HG03196 (cell line): ENCODE measurements at regions not wholly inside any gene's neighbourhood (a gene's known extent, or its start where the extent isn't known, plus 50 kb on each side); places are given as distances from the start of the nearest gene placed in this dataset.
"Not testable (repeated sequence)": the region's sequence is repeated elsewhere in the genome, so short reads cannot be mapped to it uniquely, and the experiment has no call there.

Experiments
- ATAC-seq: cut with Tn5 transposase; IDR thresholded peaks from one replicate; pipeline ENCODE4 v1.9.1; 2021; ENCODE audit not compliant: unreplicated experiment

DNA sequence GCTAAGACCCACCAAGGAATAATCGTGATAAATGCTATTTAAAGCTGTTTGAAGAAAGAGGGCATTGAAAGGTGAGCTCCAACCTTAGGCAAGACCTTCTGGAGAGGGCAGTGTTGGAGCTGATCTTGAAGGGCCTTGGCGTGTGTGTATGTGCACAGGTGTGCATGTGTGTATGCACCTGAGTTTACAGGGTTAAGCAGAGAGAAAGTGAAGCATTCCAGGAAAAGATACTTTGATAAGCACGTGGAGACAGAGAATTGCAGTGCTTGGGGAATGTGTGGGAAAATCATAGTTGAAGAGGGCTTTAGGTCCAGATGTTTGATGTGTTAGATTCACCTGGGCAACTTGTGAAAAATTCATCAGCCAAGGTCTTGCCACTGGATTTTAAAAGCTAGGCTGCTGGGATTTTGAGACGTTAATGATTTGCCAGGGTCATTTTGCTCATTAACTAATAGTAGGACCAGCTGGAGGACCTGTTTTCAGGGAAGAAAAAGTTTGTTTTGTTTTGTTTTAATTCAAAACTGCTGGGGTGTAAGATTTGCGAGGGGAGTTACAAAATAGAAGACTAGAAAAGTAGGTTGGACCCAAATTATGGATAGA lies 78.3 kb upstream of the ANKRD55 start:
- ATAC-seq: no peak

DNA sequence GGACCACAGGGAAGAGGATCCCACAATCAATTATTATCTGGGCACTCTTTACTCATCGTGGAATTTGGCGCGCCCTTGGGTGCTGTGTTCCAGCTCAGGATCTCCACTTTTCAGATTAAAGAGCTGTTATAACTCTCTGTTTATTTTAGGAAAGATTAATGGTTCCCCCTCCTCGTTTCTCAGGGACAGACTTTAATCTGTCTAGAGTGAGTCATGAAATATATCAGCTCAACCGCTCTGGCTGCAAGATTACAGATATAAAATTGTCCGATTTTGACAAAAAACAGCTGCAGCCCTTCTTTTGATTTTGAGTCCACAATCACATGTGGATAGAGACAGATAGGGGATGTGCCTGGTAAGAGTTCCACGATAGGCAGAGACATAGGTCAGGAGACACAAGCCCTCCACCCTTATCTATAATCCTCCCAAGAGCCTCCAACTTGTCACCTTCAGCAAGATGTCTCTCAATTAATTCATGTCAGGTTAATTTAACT lies 77.6 kb upstream of the ANKRD55 start:
- no peak for ATAC-seq

DNA sequence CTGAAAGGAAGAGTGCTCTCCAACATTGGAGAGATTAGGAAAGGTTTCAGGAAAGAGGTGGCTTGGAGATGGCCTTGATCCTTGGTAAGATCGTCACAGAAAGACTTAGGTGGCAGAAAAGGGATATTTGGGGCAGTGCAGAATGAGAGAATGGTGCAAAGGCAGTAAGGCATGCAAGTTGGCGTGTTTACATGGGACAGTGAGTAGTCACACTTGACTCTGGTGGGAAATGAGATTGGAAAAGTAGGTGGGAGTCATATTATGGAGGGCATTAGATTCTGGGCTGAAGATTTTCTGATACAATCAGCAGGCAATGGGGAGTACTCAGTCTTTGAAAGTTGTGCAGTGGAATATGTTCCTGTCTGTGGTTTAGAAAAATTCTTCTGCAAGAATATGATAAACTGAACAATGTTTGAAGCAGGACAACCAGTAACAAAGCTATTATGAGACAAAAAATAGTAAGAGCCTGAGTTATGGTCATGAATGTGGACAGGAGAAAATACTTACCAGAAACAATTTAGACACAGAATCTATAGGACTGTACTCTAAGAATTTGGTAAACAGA lies 76.2 kb upstream of the ANKRD55 start:
- no peak for ATAC-seq

DNA sequence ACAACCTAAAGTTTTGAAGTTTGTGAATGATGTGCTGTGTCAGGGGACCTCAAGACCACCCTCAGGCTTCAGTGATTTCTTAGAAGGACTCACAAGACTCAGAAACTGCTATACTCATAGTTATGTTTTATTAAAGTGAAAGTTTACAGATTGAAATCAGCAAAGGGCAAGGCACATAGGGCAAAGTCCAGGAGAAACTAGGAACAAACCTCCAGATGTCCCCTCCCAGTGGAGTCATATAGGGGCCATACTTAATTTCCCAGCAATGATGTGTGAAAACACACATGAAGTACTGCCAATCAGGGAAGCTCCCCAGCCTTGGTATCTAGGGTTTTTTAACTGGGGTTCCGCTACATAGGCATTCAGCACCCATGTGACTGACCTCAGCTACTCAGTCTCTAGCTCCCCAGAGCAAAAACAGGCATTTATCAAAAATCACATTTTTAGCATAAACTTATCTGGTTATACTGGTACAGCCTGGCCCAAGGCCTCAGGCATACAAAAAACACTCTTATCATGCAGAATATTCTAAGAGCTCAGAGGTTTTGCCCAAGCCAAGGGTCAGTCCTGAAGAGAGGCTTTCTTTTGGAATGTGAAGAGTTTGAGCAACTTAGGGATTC lies 74.7 kb upstream of the ANKRD55 start:
- no peak for ATAC-seq

DNA sequence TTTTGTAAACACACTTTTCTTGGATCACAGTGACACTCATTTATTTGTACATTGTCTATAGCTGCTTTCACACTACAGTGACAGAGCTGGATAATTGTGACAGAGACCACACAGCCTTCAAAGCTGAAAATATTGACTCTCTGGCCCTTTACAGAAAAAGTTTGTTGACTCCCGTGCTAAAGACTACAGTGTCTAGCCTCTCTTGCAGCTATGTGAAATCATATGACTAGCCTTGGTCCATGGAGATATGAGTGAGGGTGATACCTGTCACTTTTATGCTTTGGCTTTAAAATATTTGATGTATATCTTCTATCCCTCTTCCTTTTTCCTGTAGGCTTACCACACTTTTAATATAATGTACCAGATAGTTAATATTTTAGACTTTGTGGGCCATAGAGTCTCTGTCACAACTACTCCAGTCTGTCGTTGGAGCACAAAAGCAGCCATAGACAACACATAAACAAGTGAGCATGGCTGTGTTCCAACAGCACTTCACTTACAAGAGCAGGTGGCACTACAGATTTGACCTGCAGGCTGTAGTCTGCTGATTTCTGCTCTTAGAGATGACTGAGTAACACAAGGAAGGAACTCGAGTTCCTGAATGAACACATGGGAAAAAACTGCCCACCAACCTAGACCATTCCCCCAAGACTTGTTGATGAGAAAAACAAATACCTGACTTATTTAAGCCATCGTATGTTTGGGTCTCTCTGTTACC lies 73.5 kb upstream of the ANKRD55 start:
- ATAC-seq: no peak

DNA sequence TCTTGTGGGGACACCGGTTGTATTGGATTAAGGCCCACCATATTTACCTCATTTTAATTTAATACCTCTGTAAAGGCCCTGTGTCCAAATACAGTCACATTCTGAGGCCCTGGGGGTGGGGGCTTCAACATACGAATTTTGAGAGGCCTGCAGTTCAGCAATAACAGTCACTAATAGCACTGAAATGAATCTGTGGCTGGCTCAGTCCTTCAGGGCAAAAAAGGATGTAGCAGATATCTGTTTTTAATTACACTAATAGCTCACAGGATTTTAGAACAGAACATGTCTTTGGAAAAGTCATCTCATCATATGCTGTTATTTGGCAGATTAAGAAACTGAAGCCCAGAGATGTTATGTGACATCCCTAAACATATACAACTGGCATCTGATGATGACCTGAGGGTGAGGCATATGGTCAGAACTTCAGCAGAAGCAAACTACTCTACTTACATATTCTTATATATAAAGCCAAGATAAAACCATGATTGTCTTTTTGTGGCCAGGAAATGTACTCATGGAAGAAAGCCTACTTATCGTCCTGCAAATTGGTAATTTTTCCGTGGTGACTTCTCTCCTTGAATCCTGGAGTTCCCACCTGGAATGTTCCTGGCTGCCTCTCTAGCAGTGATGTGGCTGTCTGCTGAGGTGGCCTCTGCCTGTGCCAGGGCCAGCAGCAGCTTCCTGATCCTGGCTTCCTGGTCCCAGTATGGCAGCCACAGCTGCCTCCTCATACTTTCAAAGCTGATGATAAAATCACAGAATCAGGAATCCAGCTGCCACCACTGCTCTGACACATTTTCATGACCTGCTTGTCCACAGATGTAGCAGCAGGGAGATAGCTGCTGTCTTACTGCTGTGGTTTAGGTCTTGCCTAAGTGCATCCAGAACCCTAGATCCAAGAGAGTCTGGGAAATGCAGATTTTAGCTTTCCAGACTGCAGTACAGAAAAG lies 72.1 kb upstream of the ANKRD55 start:
- no peak for ATAC-seq

DNA sequence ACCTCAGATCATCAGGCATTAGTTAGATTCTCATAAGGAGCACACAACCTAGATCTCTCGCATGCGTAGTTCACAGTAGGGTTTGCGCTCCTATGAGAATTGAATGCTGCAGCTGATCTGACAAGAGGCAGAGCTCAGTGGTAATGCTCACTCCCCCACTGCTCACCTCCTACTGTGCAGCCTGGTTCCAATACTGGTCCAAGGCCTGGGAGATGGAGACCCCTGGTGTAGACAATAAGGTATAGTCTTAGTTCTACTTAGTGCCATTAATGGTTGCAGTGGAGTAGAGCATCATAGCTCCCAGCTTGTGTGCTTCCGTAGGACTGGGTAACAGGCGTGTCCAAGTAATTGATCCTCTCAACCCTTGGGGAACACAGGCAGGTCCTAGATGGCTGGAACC lies 70.4 kb upstream of the ANKRD55 start:
- no peak for ATAC-seq

DNA sequence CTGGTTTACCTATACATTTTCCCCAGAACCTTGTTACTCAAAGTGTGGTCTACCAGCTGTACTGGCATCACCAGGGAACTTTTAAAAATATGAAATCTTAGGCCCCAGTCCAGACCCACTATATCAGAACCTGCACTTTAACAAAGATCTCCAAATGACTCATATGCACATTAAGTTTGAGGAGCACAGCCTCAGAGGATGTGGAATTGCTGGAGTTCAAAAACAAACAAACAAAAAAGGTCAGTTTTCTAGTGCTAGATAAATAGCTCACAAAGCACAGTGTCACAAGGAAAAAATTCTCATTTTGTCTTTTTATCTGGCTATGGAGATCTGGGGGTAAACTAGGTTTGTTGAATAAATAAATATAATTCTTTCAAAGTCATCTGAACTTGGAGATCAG lies 68.9 kb upstream of the ANKRD55 start:
- no peak for ATAC-seq

DNA sequence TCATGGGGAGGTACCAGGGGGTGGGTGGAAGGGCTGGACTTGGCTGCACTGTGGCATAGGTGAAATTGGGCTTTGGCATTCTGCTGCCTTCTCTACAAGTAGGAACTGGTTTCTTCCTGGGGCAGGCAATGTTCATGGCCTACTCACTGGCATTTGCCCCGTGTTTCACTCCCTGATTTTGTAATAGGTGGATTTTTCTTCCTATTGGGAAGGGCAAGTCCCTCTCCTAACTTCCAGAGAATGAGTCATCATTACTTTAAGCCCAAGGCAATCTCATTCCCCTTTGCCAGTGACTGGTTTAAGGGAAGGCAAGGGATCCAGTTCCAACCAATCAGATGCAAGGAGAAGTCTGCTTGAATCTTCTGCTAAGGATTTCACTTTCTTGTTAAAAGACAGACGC lies 67.9 kb upstream of the ANKRD55 start:
- ATAC-seq: no peak

DNA sequence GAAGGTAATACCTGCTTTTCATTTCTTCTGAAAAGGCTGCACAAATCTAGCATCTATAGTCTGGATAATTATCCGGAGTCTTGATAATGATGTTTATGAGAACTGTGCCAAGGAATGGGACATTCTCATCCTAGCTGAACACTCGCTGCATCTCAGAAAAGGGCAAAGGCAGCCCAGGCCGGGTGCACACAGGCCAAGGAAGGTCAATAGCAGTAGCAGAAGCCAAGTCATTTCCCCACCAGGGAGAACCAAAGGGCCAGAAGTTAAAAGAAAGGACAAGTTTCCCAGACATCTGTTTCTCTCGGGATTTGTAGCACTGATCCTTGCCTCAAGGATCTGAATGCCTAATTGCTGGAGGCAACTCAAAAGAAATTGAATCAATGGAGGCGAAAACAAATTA lies 66.1 kb upstream of the ANKRD55 start:
- ATAC-seq: no peak

DNA sequence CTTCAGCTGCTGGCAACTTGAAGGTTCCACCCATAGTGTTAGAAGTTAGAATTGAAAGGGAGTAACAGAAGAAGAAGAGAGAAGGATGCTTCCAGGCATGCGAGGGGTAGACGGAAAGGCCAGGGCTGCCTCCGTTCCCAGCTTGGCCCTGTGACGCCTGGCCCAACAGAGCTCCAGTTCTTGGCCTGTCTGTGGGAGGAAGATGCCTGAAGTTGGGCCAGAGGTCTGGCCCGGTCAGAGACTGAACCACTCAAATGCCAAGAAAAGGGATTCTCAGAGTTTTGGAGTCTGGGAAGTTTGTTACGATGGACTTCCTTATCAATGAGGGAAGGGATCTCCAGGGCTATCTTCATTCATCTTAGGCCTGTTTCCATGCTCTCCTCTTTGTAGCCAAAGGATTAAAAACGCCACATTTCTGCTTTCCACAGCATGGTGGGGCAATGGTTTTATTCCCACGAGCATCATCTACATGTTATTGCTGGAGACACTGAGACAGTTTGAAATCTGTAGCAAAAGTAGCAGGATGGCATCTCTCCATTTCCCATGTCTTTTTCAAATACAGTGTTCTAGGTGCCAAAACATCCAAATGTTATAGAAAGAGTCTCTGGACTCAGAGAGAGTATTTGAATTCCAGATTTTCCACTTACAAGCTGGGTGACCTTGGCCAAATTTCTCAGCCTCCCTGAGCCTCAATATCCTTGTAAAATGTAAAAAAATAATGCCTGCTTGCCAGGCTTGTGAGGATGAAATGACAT lies 65.4 kb upstream of the ANKRD55 start:
- ATAC-seq: no peak

DNA sequence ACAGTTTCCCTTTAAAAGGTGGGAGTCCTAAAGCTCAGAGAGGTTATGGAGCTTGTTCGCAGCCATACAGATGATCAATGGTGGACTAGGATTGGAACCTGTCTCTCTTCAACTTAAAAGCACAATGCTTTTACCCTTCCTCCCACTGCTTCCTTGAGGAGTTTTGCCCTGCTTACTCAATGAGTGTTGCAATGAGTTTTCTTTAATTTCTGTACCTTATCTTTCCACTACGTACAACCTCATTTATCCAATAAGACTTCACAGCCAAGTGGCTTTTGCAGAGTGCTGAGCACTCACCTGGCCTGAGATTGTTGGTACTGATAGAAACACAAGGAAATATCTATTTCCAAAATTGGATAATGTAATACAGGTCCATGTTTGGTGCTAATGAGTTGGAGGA lies 64.7 kb upstream of the ANKRD55 start:
- ATAC-seq: no peak

DNA sequence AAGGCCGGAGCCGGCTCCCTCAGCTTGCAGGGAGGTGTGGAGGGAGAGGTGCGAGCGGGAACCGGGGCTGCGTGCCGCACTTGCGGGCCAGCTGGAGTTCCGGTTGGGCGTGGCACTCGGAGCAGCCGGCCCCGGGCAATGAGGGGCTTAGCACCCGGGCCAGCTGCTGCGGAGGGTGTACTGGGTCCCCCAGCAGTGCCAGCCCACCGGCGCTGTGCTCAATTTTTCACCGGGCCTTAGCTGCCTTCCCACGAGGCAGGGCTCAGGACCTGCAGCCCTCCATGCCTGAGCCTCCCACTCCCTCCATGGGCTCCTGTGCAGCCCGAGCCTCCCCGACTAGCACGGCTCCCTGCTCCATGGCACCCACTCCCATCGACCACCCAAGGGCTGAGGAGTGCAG lies 62.2 kb upstream of the ANKRD55 start:
- not testable (repeated sequence) for ATAC-seq

DNA sequence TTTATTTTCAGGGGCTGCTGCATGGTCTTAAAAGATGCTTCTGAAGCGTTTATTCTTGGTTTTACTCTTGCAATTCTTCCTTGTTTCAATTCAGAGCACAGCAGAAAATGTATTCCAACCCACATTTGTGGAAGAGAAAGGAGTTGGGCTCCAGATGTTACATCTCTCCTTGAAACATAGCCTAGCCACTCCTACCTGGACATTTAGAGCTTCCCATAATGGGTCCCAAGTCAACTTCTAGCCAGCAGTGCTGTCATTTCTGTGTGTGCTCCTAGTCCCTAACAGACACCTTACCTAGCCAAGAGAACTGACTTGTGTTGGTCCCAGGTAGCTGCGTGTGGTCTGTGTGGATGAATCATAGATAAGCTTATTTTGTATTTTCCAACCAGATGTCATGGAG lies 61.2 kb upstream of the ANKRD55 start:
- no peak for ATAC-seq

DNA sequence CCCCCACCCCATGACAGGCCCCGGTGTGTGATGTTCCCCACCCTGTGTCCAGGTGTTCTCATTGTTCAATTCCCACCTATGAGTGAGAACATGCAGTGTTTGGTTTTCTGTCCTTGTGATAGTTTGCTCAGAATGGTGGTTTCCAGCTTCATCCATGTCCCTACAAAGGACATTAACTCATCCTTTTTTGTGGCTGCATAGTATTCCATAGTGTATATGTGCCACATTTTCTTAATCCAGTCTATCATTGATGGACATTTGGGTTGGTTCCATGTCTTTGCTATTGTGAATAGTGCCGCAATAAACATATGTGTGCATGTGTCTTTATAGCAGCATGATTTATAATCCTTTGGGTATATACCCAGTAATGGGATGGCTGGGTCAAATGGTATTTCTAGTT lies 59.7 kb upstream of the ANKRD55 start:
- ATAC-seq: not testable (repeated sequence)

DNA sequence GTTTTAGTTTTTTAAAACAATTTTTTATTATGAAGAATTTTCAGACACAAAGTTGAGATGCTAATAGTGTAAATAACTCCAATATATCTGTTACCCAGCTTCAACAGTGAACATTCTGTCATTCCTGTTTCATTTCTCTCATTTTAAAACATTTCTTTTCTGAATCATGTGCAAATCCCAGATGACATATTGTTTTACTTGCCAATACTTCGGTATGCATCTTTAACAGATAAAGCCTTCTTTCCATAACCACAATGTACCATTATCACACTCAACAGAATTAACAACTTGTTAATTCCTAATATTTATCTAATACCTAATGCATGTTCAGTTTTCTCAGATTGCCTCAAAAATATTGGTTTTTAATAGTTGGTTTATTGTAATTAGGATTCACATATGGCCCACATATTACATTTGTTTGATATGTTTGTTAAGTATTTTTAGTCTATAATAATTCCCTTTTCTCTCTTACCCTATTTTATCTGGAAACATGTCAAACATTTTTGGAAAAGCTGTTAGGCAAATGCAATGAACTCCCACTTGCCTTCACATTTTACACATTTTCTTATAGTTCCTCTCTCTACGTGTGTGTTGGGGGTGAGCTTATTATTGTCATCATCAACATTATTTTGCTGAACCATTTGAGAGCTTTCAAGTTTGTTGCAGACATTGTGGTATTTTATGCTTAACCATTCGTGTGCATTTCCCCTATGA lies 58.7 kb upstream of the ANKRD55 start:
- no peak for ATAC-seq

DNA sequence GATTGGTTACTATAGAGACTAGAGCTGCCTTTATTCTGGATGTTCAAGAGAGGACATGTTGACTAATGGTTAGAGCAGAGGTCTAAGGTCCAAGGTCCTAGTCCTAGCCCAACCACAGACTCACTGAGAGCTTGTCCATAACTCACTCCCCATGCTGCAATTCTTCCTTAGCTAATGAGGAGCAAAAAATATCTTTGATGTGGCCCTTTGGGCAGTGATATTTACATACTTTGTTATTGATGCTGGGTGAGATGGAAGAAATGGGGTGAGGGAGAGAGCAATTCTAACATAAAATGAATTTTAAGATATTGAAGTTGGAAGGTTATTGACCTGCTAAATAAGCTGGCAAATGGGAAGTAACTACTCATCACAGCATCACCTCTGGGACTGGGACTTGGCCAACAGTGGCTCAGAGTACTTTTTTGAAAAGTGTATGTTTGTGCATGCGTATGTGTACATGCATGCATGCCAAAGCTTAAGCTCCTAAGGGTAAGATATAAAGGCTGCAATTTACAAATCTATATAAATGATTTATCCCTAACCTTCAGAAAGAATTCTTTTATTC lies 58.0 kb upstream of the ANKRD55 start:
- ATAC-seq: no peak

DNA sequence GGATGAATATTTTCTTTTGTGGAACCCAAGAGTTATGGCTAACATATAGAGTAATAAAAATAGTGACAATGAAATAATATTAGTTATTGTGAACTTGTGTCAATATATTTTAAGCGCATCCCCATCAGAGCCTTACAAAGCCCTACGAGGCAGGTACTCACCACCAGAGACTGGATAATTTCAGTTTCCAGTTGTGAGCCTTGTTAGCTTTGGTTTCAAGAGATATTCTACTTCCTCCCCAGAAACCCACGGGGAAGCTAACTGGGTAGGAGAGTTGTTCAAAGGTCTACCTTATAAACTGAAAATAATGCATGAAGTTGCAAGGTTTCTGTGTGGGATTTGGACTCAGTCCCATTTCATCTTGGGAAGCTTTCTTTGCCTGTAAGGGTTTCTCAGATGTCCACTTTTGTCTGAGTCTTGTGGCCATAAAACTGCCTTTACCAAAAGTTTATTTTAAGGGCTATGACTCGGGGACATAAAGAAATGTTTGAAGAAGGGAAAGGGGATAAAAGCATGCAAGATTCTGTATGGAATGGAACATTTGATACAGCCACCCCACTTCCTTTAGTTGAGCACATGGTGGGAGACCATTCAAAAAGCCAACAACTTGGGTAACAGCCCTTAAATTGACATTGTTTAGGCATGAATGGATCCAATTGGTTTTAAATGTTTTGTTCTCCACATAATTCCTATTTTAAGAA lies 57.4 kb upstream of the ANKRD55 start:
- ATAC-seq: no peak

DNA sequence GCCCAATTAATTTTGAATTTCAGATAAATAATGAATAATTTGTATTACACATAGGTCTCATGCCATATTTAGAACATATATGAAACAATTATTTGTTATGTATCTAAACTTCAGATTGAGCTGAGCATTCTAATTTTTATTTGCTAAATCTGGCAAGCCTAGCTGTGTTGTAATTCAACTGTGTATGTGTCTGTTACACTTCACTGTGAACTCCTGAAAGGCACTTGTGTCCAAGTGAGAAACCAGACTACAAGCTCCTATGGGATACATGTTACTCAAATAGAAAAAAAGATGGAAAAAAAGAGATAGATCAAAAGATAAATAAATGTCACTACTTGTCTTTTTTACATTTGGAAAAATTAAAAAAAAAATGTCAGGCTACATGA lies 56.5 kb upstream of the ANKRD55 start:
- ATAC-seq: no peak
